KMS-11 (cell line): ENCODE measurements at regions not wholly inside any gene's neighbourhood (a gene's known extent, or its start where the extent isn't known, plus 50 kb on each side); places are given as distances from the start of the nearest gene placed in this dataset.

Experiments used
- H2AFZ ChIP-seq: fragments of 200-600 bp; sonication (generic); 2 replicates; pipeline ENCODE4 v1.6.1; 2016; ENCODE audit warnings: antibody characterized with exemption, mixed run types, low read depth
- H3K27ac ChIP-seq: fragments of 200-600 bp; sonication (generic); 2 replicates; pipeline ENCODE4 v1.6.1; 2016; ENCODE audit warnings: mild to moderate bottlenecking, mixed run types
- H3K27me3 ChIP-seq: fragments of 200-600 bp; sonication (generic); 2 replicates; pipeline ENCODE4 v1.6.1; 2017; ENCODE audit warnings: mild to moderate bottlenecking, low read depth, mixed run types, moderate library complexity; ENCODE audit not compliant: insufficient read depth
- H3K36me3 ChIP-seq: fragments of 200-600 bp; sonication (generic); 2 replicates; pipeline ENCODE4 v1.6.1; 2017; ENCODE audit warnings: mild to moderate bottlenecking, mixed run types; ENCODE audit not compliant: insufficient read depth
- H3K4me1 ChIP-seq: fragments of 200-600 bp; sonication (generic); 2 replicates; pipeline ENCODE4 v1.6.1; 2016; ENCODE audit warnings: mild to moderate bottlenecking, low read depth, mixed run types; ENCODE audit not compliant: poor library complexity, severe bottlenecking
- H3K4me2 ChIP-seq: fragments of 200-600 bp; sonication (generic); 2 replicates; pipeline ENCODE4 v1.7.0; 2016; ENCODE audit warnings: mild to moderate bottlenecking, mixed run types
- H3K4me3 ChIP-seq: fragments of 200-600 bp; sonication (generic); IDR thresholded peaks from 2 replicates; pipeline ENCODE4 v1.6.1; 2017; ENCODE audit warnings: low read depth, low read length, mixed read lengths; ENCODE audit not compliant: insufficient read depth
- H3K79me2 ChIP-seq: fragments of 200-600 bp; sonication (generic); 2 replicates; pipeline ENCODE4 v1.6.1; 2016; ENCODE audit warnings: low read depth, mixed run types; ENCODE audit not compliant: insufficient read depth
- H3K9ac ChIP-seq: fragments of 200-600 bp; sonication (generic); 2 replicates; pipeline ENCODE4 v1.6.1; 2016; ENCODE audit warnings: mild to moderate bottlenecking, mixed run types
- H4K20me1 ChIP-seq: fragments of 200-600 bp; sonication (generic); 2 replicates; pipeline ENCODE4 v1.6.1; 2016; ENCODE audit warnings: mild to moderate bottlenecking, mixed run types; ENCODE audit not compliant: insufficient read depth
- CTCF ChIP-seq: fragments of 200-600 bp; sonication (generic); conservative IDR thresholded peaks from 2 replicates; pipeline ENCODE4 v1.6.1; 2017; ENCODE audit warnings: low read depth, mild to moderate bottlenecking, antibody characterized with exemption, low read length, moderate library complexity, mixed read lengths

- Histone ChIP-seq H3K27ac (no peak overlapping the region), H3K4me1 (no peaks in the 10 kb centered on the region), H3K27me3 (no peaks in the 10 kb centered on the region), H4K20me1 (no peaks in the 10 kb centered on the region), H3K4me2 (no peak overlapping the region), H3K9ac (no peak overlapping the region), H3K4me3 (no peak overlapping the region), H3K36me3 (no peaks in the 10 kb centered on the region), H3K79me2 (no peaks in the 10 kb centered on the region), H2AFZ (no peak overlapping the region)
- no peak for TF ChIP-seq CTCF
Measured at GRCh38 chr4:67080046-67080557, 465.2 kb downstream of the CENPC start.

GRCh38 chr4:67071641-67072040, 473.7 kb downstream of the CENPC start:
- Histone ChIP-seq H3K4me2 (no peak overlapping the region), H3K9ac (no peak overlapping the region), H3K27ac (no peak overlapping the region), H3K27me3 (no peaks in the 10 kb centered on the region), H3K4me3 (no peak overlapping the region), H2AFZ (no peak overlapping the region), H4K20me1 (no peaks in the 10 kb centered on the region), H3K4me1 (no peaks in the 10 kb centered on the region), H3K79me2 (no peaks in the 10 kb centered on the region), H3K36me3 (no peaks in the 10 kb centered on the region)
- no peak for TF ChIP-seq CTCF

GRCh38 chr4:67055319-67055718, 490.0 kb downstream of the CENPC start:
- no peak overlapping the region for H2AFZ ChIP-seq
- no peaks in the 10 kb centered on the region for H4K20me1 ChIP-seq
- H3K36me3 ChIP-seq: no peaks in the 10 kb centered on the region
- H3K27me3 ChIP-seq: no peaks in the 10 kb centered on the region
- H3K27ac ChIP-seq: no peak overlapping the region
- H3K4me1 ChIP-seq: no peaks in the 10 kb centered on the region
- H3K4me2 ChIP-seq: no peak overlapping the region
- H3K79me2 ChIP-seq: no peaks in the 10 kb centered on the region
- no peak overlapping the region for H3K4me3 ChIP-seq
- no peak overlapping the region for H3K9ac ChIP-seq
- TF ChIP-seq CTCF: no peak

GRCh38 chr4:67054896-67055295, 490.4 kb downstream of the CENPC start:
- Histone ChIP-seq H3K4me2 (no peak overlapping the region), H3K27me3 (no peaks in the 10 kb centered on the region), H3K36me3 (no peaks in the 10 kb centered on the region), H2AFZ (no peak overlapping the region), H3K4me1 (no peaks in the 10 kb centered on the region), H3K79me2 (no peaks in the 10 kb centered on the region), H3K9ac (no peak overlapping the region), H4K20me1 (no peaks in the 10 kb centered on the region), H3K27ac (no peak overlapping the region), H3K4me3 (no peak overlapping the region)
- TF ChIP-seq CTCF: no peak
